HFFc6 (cell line): ENCODE measurements at regions not wholly inside any gene's neighbourhood (a gene's known extent, or its start where the extent isn't known, plus 50 kb on each side); places are given as distances from the start of the nearest gene placed in this dataset.

Experiments used
- DNase-seq: peaks from one replicate; pipeline ENCODE4 v3.0.0-alpha.2; 2018
- H3K27ac Mint-ChIP-seq: 2 replicates; pipeline ENCODE4 v1.8.0; 2020; ENCODE audit warnings: mild to moderate bottlenecking, mixed read lengths
- H3K27me3 Mint-ChIP-seq: 2 replicates; pipeline ENCODE4 v1.8.0; 2021; ENCODE audit warnings: mild to moderate bottlenecking, moderate library complexity, mixed read lengths; ENCODE audit not compliant: insufficient read depth
- H3K36me3 Mint-ChIP-seq: 2 replicates; pipeline ENCODE4 v1.8.0; 2021; ENCODE audit warnings: low read depth, mixed read lengths
- H3K4me1 Mint-ChIP-seq: 2 replicates; pipeline ENCODE4 v1.8.0; 2020; ENCODE audit warnings: low read depth, mixed read lengths
- H3K4me3 Mint-ChIP-seq: 2 replicates; pipeline ENCODE4 v1.8.0; 2020; ENCODE audit warnings: mild to moderate bottlenecking, moderate library complexity, mixed read lengths
- H3K9me3 Mint-ChIP-seq: 2 replicates; pipeline ENCODE4 v1.8.0; 2020; ENCODE audit warnings: mild to moderate bottlenecking, mixed read lengths
- TF ChIP-seq, protein P1 (sequence below): fragments of 200-600 bp; sonication (generic); IDR thresholded peaks from 2 replicates; pipeline ENCODE4 v1.5.0; 2021; ENCODE audit warnings: antibody characterized with exemption, mild to moderate bottlenecking

DNA sequence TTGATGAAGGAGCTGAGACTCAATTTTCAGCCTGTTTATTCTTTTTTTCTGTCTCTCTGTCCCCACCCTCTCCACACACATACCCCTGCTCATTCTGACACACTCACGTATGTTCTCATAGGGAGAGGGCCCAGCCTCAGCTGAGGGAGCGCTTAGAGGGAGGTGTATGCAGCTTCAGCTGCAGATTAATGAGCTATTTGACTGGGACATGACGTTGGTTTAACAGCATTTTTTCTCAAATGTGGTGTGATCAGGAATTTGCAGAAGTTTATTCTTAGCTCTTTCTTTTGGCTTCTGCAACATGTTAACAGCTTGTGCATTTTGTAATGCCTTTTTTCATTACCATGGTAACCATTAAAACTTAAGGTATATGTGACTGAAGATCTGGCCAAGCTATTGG is 1547.1 kb upstream of the PIK3C3 start:
- Mint-ChIP-seq H3K9me3 (peaks cover 48% of the 10 kb centered on the region), H3K36me3 (no peaks in the 10 kb centered on the region), H3K4me3 (no peak overlapping the region), H3K4me1 (no peaks in the 10 kb centered on the region), H3K27me3 (no peaks in the 10 kb centered on the region), H3K27ac (no peak overlapping the region)
- TF ChIP-seq, protein P1, sequence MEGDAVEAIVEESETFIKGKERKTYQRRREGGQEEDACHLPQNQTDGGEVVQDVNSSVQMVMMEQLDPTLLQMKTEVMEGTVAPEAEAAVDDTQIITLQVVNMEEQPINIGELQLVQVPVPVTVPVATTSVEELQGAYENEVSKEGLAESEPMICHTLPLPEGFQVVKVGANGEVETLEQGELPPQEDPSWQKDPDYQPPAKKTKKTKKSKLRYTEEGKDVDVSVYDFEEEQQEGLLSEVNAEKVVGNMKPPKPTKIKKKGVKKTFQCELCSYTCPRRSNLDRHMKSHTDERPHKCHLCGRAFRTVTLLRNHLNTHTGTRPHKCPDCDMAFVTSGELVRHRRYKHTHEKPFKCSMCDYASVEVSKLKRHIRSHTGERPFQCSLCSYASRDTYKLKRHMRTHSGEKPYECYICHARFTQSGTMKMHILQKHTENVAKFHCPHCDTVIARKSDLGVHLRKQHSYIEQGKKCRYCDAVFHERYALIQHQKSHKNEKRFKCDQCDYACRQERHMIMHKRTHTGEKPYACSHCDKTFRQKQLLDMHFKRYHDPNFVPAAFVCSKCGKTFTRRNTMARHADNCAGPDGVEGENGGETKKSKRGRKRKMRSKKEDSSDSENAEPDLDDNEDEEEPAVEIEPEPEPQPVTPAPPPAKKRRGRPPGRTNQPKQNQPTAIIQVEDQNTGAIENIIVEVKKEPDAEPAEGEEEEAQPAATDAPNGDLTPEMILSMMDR, result no peak
- no peak for DNase-seq

DNA sequence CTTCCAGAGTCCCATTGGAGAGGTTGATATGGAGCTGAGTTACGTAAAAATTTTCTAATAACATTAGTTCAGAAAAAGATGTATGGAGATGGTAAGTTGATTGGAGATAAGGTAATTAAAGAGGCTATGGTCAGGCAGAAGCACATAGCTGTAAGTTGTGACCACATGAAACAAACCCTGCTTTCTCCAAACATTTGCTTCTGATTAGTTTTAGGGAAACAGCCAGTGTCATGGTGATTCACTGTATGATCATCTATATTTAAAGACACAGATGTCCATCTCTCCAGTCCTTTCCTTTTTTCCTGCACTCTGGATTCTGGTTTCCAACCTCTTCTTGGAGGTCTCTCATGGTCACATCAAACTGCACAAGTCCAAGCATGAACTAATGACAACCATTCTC is 1550.8 kb upstream of the PIK3C3 start:
- H3K9me3 Mint-ChIP-seq, result peaks cover 34% of the 10 kb centered on the region
- no peak for DNase-seq

GRCh38 chr18:40402052-40402451 is 1553.0 kb upstream of the PIK3C3 start:
- Mint-ChIP-seq H3K4me1 (no peaks in the 10 kb centered on the region), H3K9me3 (peaks cover 27% of the 10 kb centered on the region), H3K27me3 (no peaks in the 10 kb centered on the region), H3K27ac (no peak overlapping the region), H3K36me3 (no peaks in the 10 kb centered on the region), H3K4me3 (no peak overlapping the region)
- TF ChIP-seq, protein P1, result no peak
- no peak for DNase-seq

More for the DNA sequence above, 1550.8 kb upstream of the PIK3C3 start:
- TF ChIP-seq, protein P1, result no peak
- Mint-ChIP-seq H3K36me3 (no peaks in the 10 kb centered on the region), H3K27me3 (no peaks in the 10 kb centered on the region), H3K4me1 (no peaks in the 10 kb centered on the region), H3K4me3 (no peak overlapping the region), H3K27ac (no peak overlapping the region)

DNA sequence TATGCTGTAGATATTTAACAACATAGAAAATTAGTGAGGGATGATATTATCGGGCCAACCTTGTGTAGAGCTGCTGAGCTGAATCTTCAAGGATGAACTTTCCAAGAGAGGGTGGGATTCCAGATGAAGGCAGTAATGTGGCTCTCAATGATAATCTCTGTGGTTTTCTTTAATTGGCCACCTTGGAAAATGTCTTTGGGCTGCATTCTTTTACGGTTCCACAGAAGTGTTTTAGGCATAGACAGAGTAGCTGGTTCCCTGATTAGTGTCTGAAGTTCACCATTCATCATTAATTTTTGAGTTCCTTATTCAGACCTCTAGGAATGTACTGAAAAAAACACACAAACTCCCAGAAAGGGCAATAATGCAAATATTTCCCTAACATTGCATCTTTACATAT is 1566.9 kb upstream of the PIK3C3 start:
- Mint-ChIP-seq H3K27me3 (no peaks in the 10 kb centered on the region), H3K4me1 (no peaks in the 10 kb centered on the region), H3K4me3 (no peak overlapping the region), H3K36me3 (peaks cover 5% of the 10 kb centered on the region; the same call in 1 of the 2 replicates), H3K9me3 (peaks cover 29% of the 10 kb centered on the region), H3K27ac (no peak overlapping the region)
- no peak for DNase-seq
- TF ChIP-seq, protein P1, result no peak

- no peaks in the 10 kb centered on the region for H3K4me1 Mint-ChIP-seq
- no peak overlapping the region for H3K27ac Mint-ChIP-seq
- H3K9me3 Mint-ChIP-seq, result peaks cover 29% of the 10 kb centered on the region
- H3K4me3 Mint-ChIP-seq, result no peak overlapping the region
- TF ChIP-seq, protein P1, result no peak
- H3K27me3 Mint-ChIP-seq, result no peaks in the 10 kb centered on the region
- DNase-seq, result no peak
- peaks cover 5% of the 10 kb centered on the region; the same call in 1 of the 2 replicates for H3K36me3 Mint-ChIP-seq
Observed at GRCh38 chr18:40387130-40387787, 1567.8 kb upstream of the PIK3C3 start.
